ENCODE measurements at regions not wholly inside any gene's neighbourhood (a gene's known extent, or its start where the extent isn't known, plus 50 kb on each side); places are given as distances from the start of the nearest gene placed in this dataset.

- no peak overlapping the region for H3K4me3 ChIP-seq (ENCODE audit: low read length)
- DNase-seq (ENCODE audit: low read depth) = no peak
Measured at GRCh38 chr14:106848330-106849121, 1322.1 kb downstream of the TMEM121 start.

GRCh38 chr14:106850913-106851825 is 1324.8 kb downstream of the TMEM121 start:
- H3K4me3 ChIP-seq (ENCODE audit: low read length) = no peak overlapping the region
- DNase-seq (ENCODE audit: low read depth) = no peak
- TF ChIP-seq CTCF (conservative IDR thresholded peaks at IDR 0.05; ENCODE audit: low read depth, low read length) = no peak

More at GRCh38 chr14:106848330-106849121, 1322.1 kb downstream of the TMEM121 start:
- no peak for TF ChIP-seq CTCF (conservative IDR thresholded peaks at IDR 0.05; ENCODE audit: low read depth, low read length)

- no peak overlapping the region for H3K4me3 ChIP-seq (ENCODE audit: low read length)
- TF ChIP-seq CTCF (conservative IDR thresholded peaks at IDR 0.05; ENCODE audit: low read depth, low read length) = peak; percentile 32
- DNase-seq (ENCODE audit: low read depth) = no peak
Measured at GRCh38 chr14:106872611-106873446, 1346.4 kb downstream of the TMEM121 start.

GRCh38 chr14:106874350-106874749 is 1348.0 kb downstream of the TMEM121 start:
- TF ChIP-seq CTCF (conservative IDR thresholded peaks at IDR 0.05; ENCODE audit: low read depth, low read length) = no peak
- H3K4me3 ChIP-seq (ENCODE audit: low read length) = no peak overlapping the region
- no peak for DNase-seq (ENCODE audit: low read depth)

- DNase-seq (ENCODE audit: low read depth) = no peak
- TF ChIP-seq CTCF (conservative IDR thresholded peaks at IDR 0.05; ENCODE audit: low read depth, low read length) = no peak
- no peak overlapping the region for H3K4me3 ChIP-seq (ENCODE audit: low read length)
Measured at GRCh38 chr14:106875503-106875902, 1349.1 kb downstream of the TMEM121 start.

- no peak for DNase-seq (ENCODE audit: low read depth)
- no peak overlapping the region for H3K4me3 ChIP-seq (ENCODE audit: low read length)
- TF ChIP-seq CTCF (conservative IDR thresholded peaks at IDR 0.05; ENCODE audit: low read depth, low read length) = no peak
Measured at GRCh38 chr14:106876711-106877110, 1350.3 kb downstream of the TMEM121 start.
